RWPE1 (cell line): ENCODE measurements at regions not wholly inside any gene's neighbourhood (a gene's known extent, or its start where the extent isn't known, plus 50 kb on each side); places are given as distances from the start of the nearest gene placed in this dataset.
A peak's percentile ranks its signal among the peaks of the same experiment; 100 is the strongest.

Experiments used
- CTCF ChIA-PET: fragments of 350-600 bp; sonication (Branson Sonifier 250); formaldehyde crosslinking; extraction: SDS; loops from one replicate; lab custom pipeline; 2021; lab: Yijun Ruan, JAX
- POLR2A ChIA-PET: fragments of 400-600 bp; formaldehyde crosslinking; extraction: SDS; loops from one replicate; lab custom pipeline; 2020; ENCODE audit warnings: antibody characterized with exemption; ENCODE audit not compliant: low non-redundant PET; lab: Yijun Ruan, JAX
- DNase-seq: peaks from one replicate; pipeline ENCODE4 v3.0.0; 2012; ENCODE audit warnings: low spot score
- H3K27ac ChIP-seq: fragments of 450-650 bp; 2 replicates; pipeline ENCODE4 v1.5.1; 2017
- CTCF ChIP-seq: fragments of 450-650 bp; conservative IDR thresholded peaks from 2 replicates; pipeline ENCODE4 v1.5.1; 2017; ENCODE audit warnings: low read depth, mild to moderate bottlenecking

- no peak for DNase-seq
- ChIA-PET CTCF (interaction anchor here (0.6 kb wide), 1 partner anchor 80 kb away, joined by 3 read pairs; no protein-coding TSS in a partner anchor), POLR2A (no interaction called here)
- no peak overlapping the region for H3K27ac ChIP-seq
- no peak for TF ChIP-seq CTCF
Measured at GRCh38 chr6:78808356-78808891, 58.9 kb upstream of the IRAK1BP1 start.

- no peak for DNase-seq
- H3K27ac ChIP-seq = no peak overlapping the region
- CTCF ChIA-PET = no interaction called here
- POLR2A ChIA-PET = no interaction called here
- no peak for TF ChIP-seq CTCF
Measured at GRCh38 chr6:78808933-78809332, 58.4 kb upstream of the IRAK1BP1 start.

- DNase-seq = peak; percentile 55
- CTCF ChIA-PET = interaction anchor here (0.5 to 1.2 kb wide), 5 partner anchors 14 to 721 kb away, joined by 3 to 7 read pairs (median 4); no protein-coding TSS in a partner anchor
- H3K27ac ChIP-seq = no peak overlapping the region
- peak; percentile 33 for TF ChIP-seq CTCF
- POLR2A ChIA-PET = no interaction called here
Measured at GRCh38 chr6:78810146-78810545, 57.2 kb upstream of the IRAK1BP1 start.

GRCh38 chr6:78810698-78811097 is 56.7 kb upstream of the IRAK1BP1 start:
- peak; percentile 86 for DNase-seq
- POLR2A ChIA-PET = no interaction called here

More at GRCh38 chr6:78810698-78811097, 56.7 kb upstream of the IRAK1BP1 start:
- TF ChIP-seq CTCF = no peak
- H3K27ac ChIP-seq = no peak overlapping the region; the same call in 1 of the 2 replicates
- CTCF ChIA-PET = interaction anchor here (0.5 to 1.2 kb wide), 5 partner anchors 13 to 722 kb away, joined by 3 to 7 read pairs (median 3); no protein-coding TSS in a partner anchor
